ENCODE measurements at regions not wholly inside any gene's neighbourhood (a gene's known extent, or its start where the extent isn't known, plus 50 kb on each side); places are given as distances from the start of the nearest gene placed in this dataset.
A peak's percentile ranks its signal among the peaks of the same experiment; 100 is the strongest.

GRCh38 chr2:6744038-6744437, 121.7 kb downstream of the CMPK2 start:
- no peak for DNase-seq (ENCODE audit: low spot score)

- no peak for DNase-seq (ENCODE audit: low spot score)
These were observed 118.3 kb downstream of the CMPK2 start for GRCh38 chr2:6747433-6747832.

- DNase-seq (ENCODE audit: low spot score), result no peak
These were observed 117.2 kb downstream of the CMPK2 start for GRCh38 chr2:6748406-6749067.

GRCh38 chr2:6749962-6750361, 115.7 kb downstream of the CMPK2 start:
- DNase-seq (ENCODE audit: low spot score), result no peak

GRCh38 chr2:6750411-6751158, 115.1 kb downstream of the CMPK2 start:
- DNase-seq (ENCODE audit: low spot score), result no peak

GRCh38 chr2:6754419-6754818, 111.3 kb downstream of the CMPK2 start:
- no peak for DNase-seq (ENCODE audit: low spot score)

- DNase-seq (ENCODE audit: low spot score), result no peak
These were observed 110.3 kb downstream of the CMPK2 start for GRCh38 chr2:6755456-6755855.

GRCh38 chr2:6757215-6757614, 108.5 kb downstream of the CMPK2 start:
- DNase-seq (ENCODE audit: low spot score), result no peak

GRCh38 chr2:6759689-6760088, 106.0 kb downstream of the CMPK2 start:
- no peak for DNase-seq (ENCODE audit: low spot score)

- no peak for DNase-seq (ENCODE audit: low spot score)
These were observed 105.6 kb downstream of the CMPK2 start for GRCh38 chr2:6760132-6760531.

GRCh38 chr2:6764968-6765723, 100.6 kb downstream of the CMPK2 start:
- no peak for DNase-seq (ENCODE audit: low spot score)

- no peak for DNase-seq (ENCODE audit: low spot score)
These were observed 96.4 kb downstream of the CMPK2 start for GRCh38 chr2:6769346-6769745.

GRCh38 chr2:6770006-6770405, 95.7 kb downstream of the CMPK2 start:
- no peak for DNase-seq (ENCODE audit: low spot score)

GRCh38 chr2:6771634-6772611, 93.8 kb downstream of the CMPK2 start:
- no peak for DNase-seq (ENCODE audit: low spot score)

- peak; percentile 41 for DNase-seq (ENCODE audit: low spot score)
These were observed 92.6 kb downstream of the CMPK2 start for GRCh38 chr2:6773007-6773693.

GRCh38 chr2:6773694-6774044, 92.0 kb downstream of the CMPK2 start:
- DNase-seq (ENCODE audit: low spot score), result no peak

GRCh38 chr2:6776125-6776524, 89.6 kb downstream of the CMPK2 start:
- DNase-seq (ENCODE audit: low spot score), result no peak

- DNase-seq (ENCODE audit: low spot score), result no peak
These were observed 88.1 kb downstream of the CMPK2 start for GRCh38 chr2:6777626-6778025.

GRCh38 chr2:6780765-6781274, 84.9 kb downstream of the CMPK2 start:
- DNase-seq (ENCODE audit: low spot score), result no peak

GRCh38 chr2:6782517-6783237, 83.0 kb downstream of the CMPK2 start:
- no peak for DNase-seq (ENCODE audit: low spot score)
